Stomach (tissue), 4 donors: ENCODE measurements at regions not wholly inside any gene's neighbourhood (a gene's known extent, or its start where the extent isn't known, plus 50 kb on each side); places are given as distances from the start of the nearest gene placed in this dataset.

Source experiments
- CTCF ChIP-seq, 7 experiments: fragments of 450-650 bp in 4 of 7; fragments of 200-600 bp in 3 of 7; sonication (generic) in 3 of 7; IDR thresholded peaks; one replicate each; pipeline ENCODE4 v1.5.1; 2016 to 2019; ENCODE audit warnings: antibody characterized with exemption in 7 of 7, control low read depth in 2 of 7, mild to moderate bottlenecking in 1 of 7
- EP300 ChIP-seq: sonication (generic); formaldehyde crosslinking; IDR thresholded peaks from one replicate; pipeline ENCODE4 v1.6.1; 2017; ENCODE audit warnings: antibody characterized with exemption
- POLR2A ChIP-seq, 4 donors: fragments of 450-650 bp; IDR thresholded peaks; one replicate each; pipeline ENCODE4 v1.6.1; 2016; ENCODE audit warnings: antibody characterized with exemption in 4 of 4, control low read depth in 2 of 4, mild to moderate bottlenecking in 1 of 4, moderate library complexity in 1 of 4

GRCh38 chr1:209305221-209305954, 278.1 kb upstream of the CAMK1G start:
- no peak for TF ChIP-seq CTCF (IDR thresholded peaks at IDR 0.05)
- no peak for TF ChIP-seq POLR2A (IDR thresholded peaks at IDR 0.05)
- TF ChIP-seq EP300, result no peak
